ENCODE measurements at regions not wholly inside any gene's neighbourhood (a gene's known extent, or its start where the extent isn't known, plus 50 kb on each side); places are given as distances from the start of the nearest gene placed in this dataset.
"Not testable (repeated sequence)": the region's sequence is repeated elsewhere in the genome, so short reads cannot be mapped to it uniquely, and the experiment has no call there.

DNA sequence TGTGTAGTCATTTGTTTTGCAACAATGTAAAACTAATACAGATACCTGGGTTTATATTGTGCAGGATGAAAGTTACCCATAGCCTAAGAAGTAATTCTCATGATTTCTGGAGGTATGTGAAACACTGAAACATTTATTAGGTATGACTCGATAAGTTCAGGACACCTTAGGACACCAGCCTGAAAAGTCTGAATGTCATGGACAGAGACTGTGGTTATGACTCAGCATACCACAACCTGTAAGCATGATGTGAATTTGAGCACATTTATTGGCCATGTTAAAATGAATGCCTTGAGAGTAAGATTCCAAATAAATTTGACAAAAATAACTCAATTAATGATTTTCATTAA lies 1471.7 kb upstream of the B3GALT2 start:
- H3K27ac ChIP-seq (ENCODE audit: low read length): no peak overlapping the region
- 95% methylated on average over 1 of the region's 1 CpG for WGBS
- H3K9me3 ChIP-seq (ENCODE audit: control insufficient read depth, low read length): no peaks in the 10 kb centered on the region
- no peak for ATAC-seq
- intact Hi-C loops (cut with DNase I): no loop called here
- H3K27me3 ChIP-seq (ENCODE audit: control insufficient read depth, insufficient read depth): no peaks in the 10 kb centered on the region
- H3K4me1 ChIP-seq (ENCODE audit: control insufficient read depth, insufficient read depth, low read length): no peaks in the 10 kb centered on the region
- no peak for DNase-seq
- H3K4me3 ChIP-seq (ENCODE audit: low read length): no peak overlapping the region

DNA sequence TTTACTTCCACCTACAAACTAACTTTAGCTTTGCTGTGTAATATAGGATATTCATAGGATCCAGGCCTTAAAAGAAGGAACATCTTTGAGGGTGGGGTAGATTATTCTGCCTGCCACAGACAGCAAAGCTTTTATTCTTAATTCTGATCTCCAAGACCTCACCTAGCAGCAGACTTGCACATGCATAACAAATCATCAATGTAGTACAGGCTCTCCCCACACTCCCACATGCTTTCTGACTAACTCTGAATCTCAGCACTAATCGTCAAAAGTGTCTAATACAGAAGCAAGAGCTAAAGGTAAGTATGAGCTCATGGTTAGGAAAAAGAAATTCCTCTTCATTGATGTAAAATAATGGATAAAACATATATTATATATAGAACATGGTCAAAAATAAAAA lies 1468.5 kb upstream of the B3GALT2 start:
- Histone ChIP-seq H3K27ac (ENCODE audit: low read length) (no peak overlapping the region), H3K4me1 (ENCODE audit: control insufficient read depth, insufficient read depth, low read length) (no peaks in the 10 kb centered on the region), H3K4me3 (ENCODE audit: low read length) (no peak overlapping the region), H3K9me3 (ENCODE audit: control insufficient read depth, low read length) (no peaks in the 10 kb centered on the region), H3K27me3 (ENCODE audit: control insufficient read depth, insufficient read depth) (no peaks in the 10 kb centered on the region)
- no peak for ATAC-seq
- DNase-seq: no peak
- intact Hi-C loops (cut with DNase I): no loop called here
- WGBS: 60% methylated on average over 1 of the region's 1 CpG

DNA sequence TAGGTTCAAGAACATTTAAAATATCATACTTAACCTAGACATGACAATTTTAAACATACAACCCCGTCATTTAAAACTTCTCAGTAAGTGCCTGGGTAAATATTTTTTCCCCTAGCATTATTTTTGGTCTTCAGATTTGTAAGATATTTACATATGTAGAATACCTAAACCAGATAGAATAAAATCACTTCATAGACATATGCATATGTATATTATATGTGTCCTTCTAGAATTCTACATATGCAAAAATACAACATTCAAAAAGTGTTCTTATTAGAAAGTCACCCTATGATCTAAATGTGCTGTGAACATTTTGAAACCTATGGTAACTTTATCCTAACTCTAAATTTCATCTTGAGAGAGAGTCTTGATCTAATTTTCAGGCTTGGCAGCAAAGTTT lies 1467.0 kb upstream of the B3GALT2 start:
- no peak overlapping the region for H3K4me3 ChIP-seq (ENCODE audit: low read length)
- no peak overlapping the region for H3K27ac ChIP-seq (ENCODE audit: low read length)
- no peaks in the 10 kb centered on the region for H3K4me1 ChIP-seq (ENCODE audit: control insufficient read depth, insufficient read depth, low read length)
- no peaks in the 10 kb centered on the region for H3K9me3 ChIP-seq (ENCODE audit: control insufficient read depth, low read length)
- no peak for ATAC-seq
- intact Hi-C loops (cut with DNase I): no loop called here
- no peak for DNase-seq
- WGBS: 68% methylated on average over 1 of the region's 1 CpG
- H3K27me3 ChIP-seq (ENCODE audit: control insufficient read depth, insufficient read depth): no peaks in the 10 kb centered on the region

DNA sequence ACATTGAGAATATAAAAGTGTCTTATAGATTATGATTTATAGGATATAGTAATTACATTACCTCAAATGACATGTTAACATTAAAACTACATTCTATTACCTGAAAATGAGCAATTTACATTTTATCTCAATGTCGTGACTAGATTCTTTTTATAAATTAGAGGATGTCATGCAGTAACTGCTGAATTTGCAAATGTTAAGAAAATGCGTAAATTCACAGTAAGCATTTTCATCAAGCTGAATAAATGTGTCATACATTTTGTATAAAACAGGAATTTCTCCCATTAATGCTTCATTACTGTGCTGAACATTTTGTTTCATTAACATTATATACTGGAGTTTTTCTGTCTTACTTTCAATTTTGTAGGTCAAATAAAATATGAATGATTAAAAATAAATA lies 1460.7 kb upstream of the B3GALT2 start:
- 80% methylated on average over 2 of the region's 2 CpGs for WGBS
- no peaks in the 10 kb centered on the region for H3K27me3 ChIP-seq (ENCODE audit: control insufficient read depth, insufficient read depth)
- H3K4me3 ChIP-seq (ENCODE audit: low read length): no peak overlapping the region
- ATAC-seq (no peak), DNase-seq (no peak)
- intact Hi-C loops (cut with DNase I): no loop called here
- H3K4me1 ChIP-seq (ENCODE audit: control insufficient read depth, insufficient read depth, low read length): no peaks in the 10 kb centered on the region
- H3K27ac ChIP-seq (ENCODE audit: low read length): no peak overlapping the region
- no peaks in the 10 kb centered on the region for H3K9me3 ChIP-seq (ENCODE audit: control insufficient read depth, low read length)

DNA sequence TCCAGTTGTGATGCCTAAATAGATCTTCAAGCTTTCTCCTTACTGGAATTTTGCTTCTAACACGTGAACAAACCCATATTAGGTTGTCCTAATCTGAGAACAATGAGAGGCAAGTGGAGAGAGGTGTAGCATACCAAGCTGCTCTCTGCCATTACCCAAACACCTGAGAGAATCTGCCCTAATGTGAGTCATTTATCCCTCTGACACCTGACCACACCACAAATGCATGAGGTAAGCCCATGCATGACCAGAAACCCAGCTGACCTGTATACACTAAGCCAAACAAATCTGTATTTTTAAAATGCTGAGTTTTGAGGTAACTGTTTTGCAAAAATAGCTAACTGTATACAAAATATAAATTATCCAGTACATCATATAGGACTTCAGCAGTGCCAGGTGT lies 1458.1 kb upstream of the B3GALT2 start:
- 50% methylated on average over 1 of the region's 1 CpG for WGBS

DNA sequence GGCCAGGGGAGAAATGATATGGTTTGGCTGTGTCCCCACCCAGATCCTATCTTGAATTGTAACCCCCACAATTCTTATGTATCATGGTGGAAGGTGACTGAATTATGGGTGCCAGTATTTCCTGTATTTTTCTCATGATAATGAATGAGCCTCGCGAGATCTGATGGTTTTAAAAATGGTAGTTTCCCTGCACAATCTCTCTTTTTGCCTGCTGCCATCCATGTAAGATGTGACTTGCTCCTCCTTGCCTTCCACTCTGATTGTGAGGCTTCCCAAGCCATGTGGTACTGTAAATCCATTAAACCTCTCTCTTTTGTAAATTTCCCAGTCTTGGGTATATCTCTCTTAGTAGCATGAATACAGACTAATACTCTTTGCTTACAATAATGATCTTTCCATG lies 1453.9 kb upstream of the B3GALT2 start:
- H3K4me3 ChIP-seq (ENCODE audit: low read length): no peak overlapping the region
- DNase-seq (no peak), ATAC-seq (no peak)
- H3K27ac ChIP-seq (ENCODE audit: low read length): no peak overlapping the region
- H3K27me3 ChIP-seq (ENCODE audit: control insufficient read depth, insufficient read depth): no peaks in the 10 kb centered on the region
- intact Hi-C loops (cut with DNase I): no loop called here
- no peaks in the 10 kb centered on the region for H3K4me1 ChIP-seq (ENCODE audit: control insufficient read depth, insufficient read depth, low read length)
- whole genome bisulfite sequencing: 89% methylated on average over 2 of the region's 2 CpGs
- no peaks in the 10 kb centered on the region for H3K9me3 ChIP-seq (ENCODE audit: control insufficient read depth, low read length)

More for the DNA sequence above, 1458.1 kb upstream of the B3GALT2 start:
- DNase-seq (no peak), ATAC-seq (no peak)
- intact Hi-C loops (cut with DNase I): no loop called here
- no peak overlapping the region for H3K27ac ChIP-seq (ENCODE audit: low read length)
- H3K27me3 ChIP-seq (ENCODE audit: control insufficient read depth, insufficient read depth): no peaks in the 10 kb centered on the region
- H3K4me3 ChIP-seq (ENCODE audit: low read length): no peak overlapping the region
- H3K4me1 ChIP-seq (ENCODE audit: control insufficient read depth, insufficient read depth, low read length): no peaks in the 10 kb centered on the region
- no peaks in the 10 kb centered on the region for H3K9me3 ChIP-seq (ENCODE audit: control insufficient read depth, low read length)

DNA sequence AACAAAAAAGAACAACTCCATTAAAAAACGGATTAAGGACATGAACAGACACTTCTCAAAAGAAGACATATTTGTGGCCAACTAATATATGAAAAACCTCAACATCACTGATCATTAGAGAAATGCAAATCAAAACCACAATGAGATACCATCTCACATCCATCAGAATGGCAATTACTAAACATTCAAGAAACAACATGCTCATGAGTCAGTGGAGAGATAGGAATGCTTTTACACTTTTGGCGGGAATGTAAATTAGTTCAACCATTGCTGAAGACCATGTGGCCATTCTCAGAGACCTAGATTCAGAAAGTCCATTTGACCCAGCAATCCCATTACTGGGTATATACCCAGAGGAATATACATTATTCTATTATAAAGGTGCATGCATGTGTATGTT lies 1442.6 kb upstream of the B3GALT2 start:
- H3K27ac ChIP-seq (ENCODE audit: low read length): no peak overlapping the region
- WGBS: 77% methylated on average over 2 of the region's 2 CpGs
- no peaks in the 10 kb centered on the region for H3K4me1 ChIP-seq (ENCODE audit: control insufficient read depth, insufficient read depth, low read length)
- intact Hi-C loops (cut with DNase I): no loop called here
- no peaks in the 10 kb centered on the region for H3K27me3 ChIP-seq (ENCODE audit: control insufficient read depth, insufficient read depth)
- no peak overlapping the region for H3K4me3 ChIP-seq (ENCODE audit: low read length)
- H3K9me3 ChIP-seq (ENCODE audit: control insufficient read depth, low read length): no peaks in the 10 kb centered on the region
- no peak for DNase-seq
- ATAC-seq: no peak

DNA sequence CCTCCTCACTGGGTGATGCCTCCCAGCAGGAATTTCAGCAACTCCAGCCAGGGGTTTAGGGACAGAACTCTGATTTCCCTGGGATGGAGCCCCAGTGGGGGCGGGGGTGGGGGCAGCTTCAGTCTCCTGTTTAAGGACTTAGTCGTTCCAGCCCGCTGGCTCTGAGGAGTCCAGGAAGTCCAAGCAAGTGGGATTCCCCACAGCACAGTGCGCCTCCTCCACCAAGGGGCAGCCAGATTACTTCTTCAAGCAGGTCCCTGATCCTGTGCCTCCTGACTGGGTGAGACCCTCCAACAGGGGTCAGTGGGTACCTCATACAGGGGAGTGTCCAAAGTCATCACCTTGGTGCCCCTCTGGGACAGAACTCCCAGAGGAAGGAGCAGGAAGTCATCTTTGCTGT lies 1438.4 kb upstream of the B3GALT2 start:
- Histone ChIP-seq H3K27me3 (ENCODE audit: control insufficient read depth, insufficient read depth) (no peaks in the 10 kb centered on the region), H3K4me3 (ENCODE audit: low read length) (no peak overlapping the region)
- WGBS: 85% methylated on average over 4 of the region's 4 CpGs

DNA sequence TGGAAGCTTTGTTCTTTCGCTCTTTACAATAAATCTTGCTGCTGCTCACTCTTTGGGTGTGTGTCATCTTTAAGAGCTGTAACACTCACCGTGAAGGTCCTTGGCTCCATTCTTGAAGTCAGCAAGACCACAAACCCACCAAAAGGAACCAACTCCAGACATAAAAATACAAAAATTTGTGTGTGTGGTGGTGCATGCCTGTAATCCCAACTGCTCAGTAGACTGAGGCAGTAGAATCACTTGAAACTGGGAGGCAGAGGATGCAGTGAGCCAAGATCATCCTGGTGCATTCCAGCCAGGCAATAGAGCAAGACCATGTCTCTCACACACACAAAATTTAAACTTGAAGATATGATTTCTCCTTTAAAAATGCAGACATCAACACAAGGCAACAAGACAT lies 1431.7 kb upstream of the B3GALT2 start:
- Histone ChIP-seq H3K9me3 (ENCODE audit: control insufficient read depth, low read length) (no peaks in the 10 kb centered on the region), H3K4me1 (ENCODE audit: control insufficient read depth, insufficient read depth, low read length) (no peaks in the 10 kb centered on the region), H3K27ac (ENCODE audit: low read length) (no peak overlapping the region), H3K27me3 (ENCODE audit: control insufficient read depth, insufficient read depth) (no peaks in the 10 kb centered on the region), H3K4me3 (ENCODE audit: low read length) (no peak overlapping the region)
- WGBS: 87% methylated on average over 2 of the region's 2 CpGs
- DNase-seq (no peak), ATAC-seq (no peak)
- intact Hi-C loops (cut with DNase I): no loop called here

More for the DNA sequence above, 1438.4 kb upstream of the B3GALT2 start:
- no peaks in the 10 kb centered on the region for H3K9me3 ChIP-seq (ENCODE audit: control insufficient read depth, low read length)
- H3K4me1 ChIP-seq (ENCODE audit: control insufficient read depth, insufficient read depth, low read length): no peaks in the 10 kb centered on the region
- DNase-seq (peak in 1 of 3 donors; percentile 28), ATAC-seq (no peak)
- H3K27ac ChIP-seq (ENCODE audit: low read length): no peak overlapping the region
- intact Hi-C loops (cut with DNase I): no loop called here

DNA sequence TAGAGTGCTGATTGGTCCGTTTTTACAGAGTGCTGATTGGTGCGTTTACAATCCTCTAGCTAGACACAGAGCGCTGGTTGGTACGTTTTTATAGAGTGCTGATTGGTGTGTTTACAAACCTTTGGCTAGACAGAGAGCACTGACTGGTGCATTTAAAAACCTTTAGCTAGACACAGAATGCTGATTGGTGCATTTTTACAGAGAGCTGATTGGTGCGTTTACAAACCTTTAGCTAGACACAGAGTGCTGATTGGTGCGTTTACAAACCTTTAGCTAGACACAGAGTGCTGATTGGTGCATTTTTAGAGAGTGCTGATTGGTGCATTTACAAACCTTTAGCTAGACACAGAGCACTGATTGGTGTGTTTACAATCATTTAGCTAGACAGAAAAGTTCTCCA lies 1430.9 kb upstream of the B3GALT2 start:
- H3K4me3 ChIP-seq (ENCODE audit: low read length); DNase-seq; intact Hi-C loops (cut with DNase I); H3K9me3 ChIP-seq (ENCODE audit: control insufficient read depth, low read length); ATAC-seq; H3K4me1 ChIP-seq (ENCODE audit: control insufficient read depth, insufficient read depth, low read length); H3K27me3 ChIP-seq (ENCODE audit: control insufficient read depth, insufficient read depth); H3K27ac ChIP-seq (ENCODE audit: low read length): not testable (repeated sequence)
- WGBS: 88% methylated on average over 6 of the region's 6 CpGs

DNA sequence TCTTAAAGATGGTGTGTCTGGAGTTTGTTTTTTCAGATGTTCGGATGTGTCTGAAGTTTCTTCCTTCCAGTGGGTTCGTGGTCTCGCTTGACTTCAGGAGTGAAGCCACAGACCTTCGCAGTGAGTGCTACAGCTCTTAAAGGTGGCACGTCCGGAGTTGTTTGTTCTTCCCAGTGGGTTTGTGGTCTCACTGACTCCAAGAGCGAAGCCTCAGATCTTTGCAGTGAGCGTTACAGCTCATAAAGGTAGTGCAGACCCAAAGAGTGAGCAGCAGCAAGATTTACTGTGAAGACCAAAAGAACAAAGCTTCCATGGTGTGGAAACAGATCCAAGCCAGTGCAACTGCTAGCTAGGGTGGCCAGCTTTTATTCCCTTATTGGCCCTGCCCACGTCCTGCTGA lies 1430.4 kb upstream of the B3GALT2 start:
- DNase-seq (no peak), ATAC-seq (no peak)
- no peak overlapping the region for H3K4me3 ChIP-seq (ENCODE audit: low read length)
- H3K27me3 ChIP-seq (ENCODE audit: control insufficient read depth, insufficient read depth): no peaks in the 10 kb centered on the region
- WGBS: 81% methylated on average over 9 of the region's 9 CpGs
- no peaks in the 10 kb centered on the region for H3K4me1 ChIP-seq (ENCODE audit: control insufficient read depth, insufficient read depth, low read length)
- H3K9me3 ChIP-seq (ENCODE audit: control insufficient read depth, low read length): no peaks in the 10 kb centered on the region
- H3K27ac ChIP-seq (ENCODE audit: low read length): no peak overlapping the region
- intact Hi-C loops (cut with DNase I): no loop called here

DNA sequence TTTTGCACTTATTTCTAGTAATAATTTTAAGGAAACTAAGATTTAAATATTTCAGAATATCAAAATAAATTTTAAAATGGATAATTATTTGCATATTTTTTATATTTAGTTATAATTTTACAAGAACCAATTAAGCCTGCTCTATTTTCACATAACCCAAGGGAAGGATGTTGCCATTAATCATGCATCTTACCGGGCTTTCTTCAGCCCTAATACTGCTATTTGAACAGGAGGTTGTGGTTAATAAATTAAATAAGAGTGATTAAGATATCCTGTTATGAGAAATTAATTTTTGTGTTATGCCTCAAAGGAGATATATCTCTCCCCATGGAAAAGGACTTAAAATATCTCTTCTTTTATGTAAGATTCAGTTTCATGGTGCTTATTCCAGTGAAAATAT lies 1415.8 kb upstream of the B3GALT2 start:
- no peaks in the 10 kb centered on the region for H3K4me1 ChIP-seq (ENCODE audit: control insufficient read depth, insufficient read depth, low read length)
- H3K4me3 ChIP-seq (ENCODE audit: low read length): no peak overlapping the region
- ATAC-seq (no peak), DNase-seq (no peak)
- H3K27me3 ChIP-seq (ENCODE audit: control insufficient read depth, insufficient read depth): no peaks in the 10 kb centered on the region
- 80% methylated on average over 1 of the region's 1 CpG for WGBS
- intact Hi-C loops (cut with DNase I): no loop called here
- H3K9me3 ChIP-seq (ENCODE audit: control insufficient read depth, low read length): no peaks in the 10 kb centered on the region
- H3K27ac ChIP-seq (ENCODE audit: low read length): no peak overlapping the region
